ENCODE measurements at regions not wholly inside any gene's neighbourhood (a gene's known extent, or its start where the extent isn't known, plus 50 kb on each side); places are given as distances from the start of the nearest gene placed in this dataset.

DNA sequence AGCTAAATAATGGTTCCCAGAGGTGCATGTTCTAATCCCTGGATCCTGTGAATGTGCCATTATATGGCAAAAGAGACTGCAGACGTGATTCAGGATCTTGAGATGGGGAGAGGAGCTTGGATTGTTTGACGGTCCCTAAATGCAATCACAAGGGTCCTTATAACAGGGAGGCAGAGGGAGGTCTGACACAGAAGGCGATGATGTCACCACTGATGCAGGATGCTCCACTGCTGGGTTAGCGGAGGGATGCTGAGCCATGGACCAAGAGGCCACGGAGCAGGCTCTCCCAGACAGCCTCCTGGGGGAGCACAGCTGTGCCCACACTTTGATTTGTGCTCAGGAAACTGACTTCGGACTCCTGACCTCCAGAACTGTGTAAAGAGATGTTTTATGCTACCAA lies 156.2 kb downstream of the UXS1 start:
- intact Hi-C loops (cut with micrococcal nuclease) (no loop called here), in situ Hi-C loops (cut with MboI) (no loop called here)
- no peak overlapping the region for H2AFZ ChIP-seq (ENCODE audit: low read depth, low read length)
- 0% methylated on average over 6 of the region's 6 CpGs for WGBS (ENCODE audit: insufficient coverage, low coverage, missing lambda C conversion rate)
- H3K4me3 ChIP-seq, result no peak overlapping the region
- H3K4me2 ChIP-seq (ENCODE audit: insufficient read depth, low read length), result no peak overlapping the region
- no peak for FAIRE-seq
- no peaks in the 10 kb centered on the region for H4K20me1 ChIP-seq (replicated peaks; ENCODE audit: control insufficient read depth, insufficient read depth, low read length)
- no peaks in the 10 kb centered on the region for H3K79me2 ChIP-seq (ENCODE audit: control insufficient read depth, insufficient read depth, low read length)
- BruUV-seq (replicated peaks), result no TSS peak
- H3K4me1 ChIP-seq (replicated peaks in 1 of 2; ENCODE audit: control insufficient read depth in 2 of 2, insufficient read depth in 2 of 2, low read length in 2 of 2), result no peaks in the 10 kb centered on the region
- H3K36me3 ChIP-seq (ENCODE audit: control insufficient read depth, insufficient read depth, low read length), result no peaks in the 10 kb centered on the region
- H3K9me1 ChIP-seq (ENCODE audit: control insufficient read depth, insufficient read depth, low read length), result no peaks in the 10 kb centered on the region
- no peak overlapping the region for H3K27ac ChIP-seq (ENCODE audit: extremely low read depth, low read depth, low read length)
- no peak overlapping the region for H3K9ac ChIP-seq (ENCODE audit: insufficient read depth in 1 of 2, low read depth in 2 of 2, low read length in 2 of 2)
- no peak for ATAC-seq
- POLR2A ChIA-PET, result no interaction called here
- H3K27me3 ChIP-seq (ENCODE audit: control insufficient read depth in 2 of 2, insufficient read depth in 2 of 2, low read length in 2 of 2), result peaks cover 0 to 22% of the 10 kb centered on the region in 2 experiments; a peak in 4 of 5 replicates
- no peak for DNase-seq (ENCODE audit: extremely low read depth in 1 of 4, low spot score in 3 of 4)
- CTCF ChIA-PET (ENCODE audit: low intra/inter-chr PET ratio), result no interaction called here
- no peaks in the 10 kb centered on the region for H3K9me3 ChIP-seq (replicated peaks; ENCODE audit: control insufficient read depth, insufficient read depth, low read depth, low read length)
- TF ChIP-seq SRSF7 (optimal IDR thresholded peaks at IDR 0.05; ENCODE audit: low read depth, low read length), result no peak
- no peak for TF ChIP-seq TOE1 (IDR thresholded peaks at IDR 0.05; ENCODE audit: borderline replicate concordance)
- TF ChIP-seq TOE1 (CRISPR knock-in tag; IDR thresholded peaks at IDR 0.05; ENCODE audit: borderline replicate concordance, low read depth), result no peak
- TF ChIP-seq BRF1 (IDR thresholded peaks at IDR 0.05; ENCODE audit: borderline replicate concordance, extremely low read depth, insufficient read length), result no peak
- TF ChIP-seq SMAD1 (IDR thresholded peaks at IDR 0.05; ENCODE audit: low read depth, low read length, partially characterized antibody), result no peak
- no peak for TF ChIP-seq RUNX1 (IDR thresholded peaks at IDR 0.05; ENCODE audit: low read depth)
- TF ChIP-seq, protein P1, sequence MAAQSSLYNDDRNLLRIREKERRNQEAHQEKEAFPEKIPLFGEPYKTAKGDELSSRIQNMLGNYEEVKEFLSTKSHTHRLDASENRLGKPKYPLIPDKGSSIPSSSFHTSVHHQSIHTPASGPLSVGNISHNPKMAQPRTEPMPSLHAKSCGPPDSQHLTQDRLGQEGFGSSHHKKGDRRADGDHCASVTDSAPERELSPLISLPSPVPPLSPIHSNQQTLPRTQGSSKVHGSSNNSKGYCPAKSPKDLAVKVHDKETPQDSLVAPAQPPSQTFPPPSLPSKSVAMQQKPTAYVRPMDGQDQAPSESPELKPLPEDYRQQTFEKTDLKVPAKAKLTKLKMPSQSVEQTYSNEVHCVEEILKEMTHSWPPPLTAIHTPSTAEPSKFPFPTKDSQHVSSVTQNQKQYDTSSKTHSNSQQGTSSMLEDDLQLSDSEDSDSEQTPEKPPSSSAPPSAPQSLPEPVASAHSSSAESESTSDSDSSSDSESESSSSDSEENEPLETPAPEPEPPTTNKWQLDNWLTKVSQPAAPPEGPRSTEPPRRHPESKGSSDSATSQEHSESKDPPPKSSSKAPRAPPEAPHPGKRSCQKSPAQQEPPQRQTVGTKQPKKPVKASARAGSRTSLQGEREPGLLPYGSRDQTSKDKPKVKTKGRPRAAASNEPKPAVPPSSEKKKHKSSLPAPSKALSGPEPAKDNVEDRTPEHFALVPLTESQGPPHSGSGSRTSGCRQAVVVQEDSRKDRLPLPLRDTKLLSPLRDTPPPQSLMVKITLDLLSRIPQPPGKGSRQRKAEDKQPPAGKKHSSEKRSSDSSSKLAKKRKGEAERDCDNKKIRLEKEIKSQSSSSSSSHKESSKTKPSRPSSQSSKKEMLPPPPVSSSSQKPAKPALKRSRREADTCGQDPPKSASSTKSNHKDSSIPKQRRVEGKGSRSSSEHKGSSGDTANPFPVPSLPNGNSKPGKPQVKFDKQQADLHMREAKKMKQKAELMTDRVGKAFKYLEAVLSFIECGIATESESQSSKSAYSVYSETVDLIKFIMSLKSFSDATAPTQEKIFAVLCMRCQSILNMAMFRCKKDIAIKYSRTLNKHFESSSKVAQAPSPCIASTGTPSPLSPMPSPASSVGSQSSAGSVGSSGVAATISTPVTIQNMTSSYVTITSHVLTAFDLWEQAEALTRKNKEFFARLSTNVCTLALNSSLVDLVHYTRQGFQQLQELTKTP (IDR thresholded peaks at IDR 0.05; ENCODE audit: low read depth in 1 of 2, partially characterized antibody in 2 of 2), result no peak
- no peak for TF ChIP-seq ZNF431 (CRISPR knock-in tag; IDR thresholded peaks at IDR 0.05)
- TF ChIP-seq, protein P2, sequence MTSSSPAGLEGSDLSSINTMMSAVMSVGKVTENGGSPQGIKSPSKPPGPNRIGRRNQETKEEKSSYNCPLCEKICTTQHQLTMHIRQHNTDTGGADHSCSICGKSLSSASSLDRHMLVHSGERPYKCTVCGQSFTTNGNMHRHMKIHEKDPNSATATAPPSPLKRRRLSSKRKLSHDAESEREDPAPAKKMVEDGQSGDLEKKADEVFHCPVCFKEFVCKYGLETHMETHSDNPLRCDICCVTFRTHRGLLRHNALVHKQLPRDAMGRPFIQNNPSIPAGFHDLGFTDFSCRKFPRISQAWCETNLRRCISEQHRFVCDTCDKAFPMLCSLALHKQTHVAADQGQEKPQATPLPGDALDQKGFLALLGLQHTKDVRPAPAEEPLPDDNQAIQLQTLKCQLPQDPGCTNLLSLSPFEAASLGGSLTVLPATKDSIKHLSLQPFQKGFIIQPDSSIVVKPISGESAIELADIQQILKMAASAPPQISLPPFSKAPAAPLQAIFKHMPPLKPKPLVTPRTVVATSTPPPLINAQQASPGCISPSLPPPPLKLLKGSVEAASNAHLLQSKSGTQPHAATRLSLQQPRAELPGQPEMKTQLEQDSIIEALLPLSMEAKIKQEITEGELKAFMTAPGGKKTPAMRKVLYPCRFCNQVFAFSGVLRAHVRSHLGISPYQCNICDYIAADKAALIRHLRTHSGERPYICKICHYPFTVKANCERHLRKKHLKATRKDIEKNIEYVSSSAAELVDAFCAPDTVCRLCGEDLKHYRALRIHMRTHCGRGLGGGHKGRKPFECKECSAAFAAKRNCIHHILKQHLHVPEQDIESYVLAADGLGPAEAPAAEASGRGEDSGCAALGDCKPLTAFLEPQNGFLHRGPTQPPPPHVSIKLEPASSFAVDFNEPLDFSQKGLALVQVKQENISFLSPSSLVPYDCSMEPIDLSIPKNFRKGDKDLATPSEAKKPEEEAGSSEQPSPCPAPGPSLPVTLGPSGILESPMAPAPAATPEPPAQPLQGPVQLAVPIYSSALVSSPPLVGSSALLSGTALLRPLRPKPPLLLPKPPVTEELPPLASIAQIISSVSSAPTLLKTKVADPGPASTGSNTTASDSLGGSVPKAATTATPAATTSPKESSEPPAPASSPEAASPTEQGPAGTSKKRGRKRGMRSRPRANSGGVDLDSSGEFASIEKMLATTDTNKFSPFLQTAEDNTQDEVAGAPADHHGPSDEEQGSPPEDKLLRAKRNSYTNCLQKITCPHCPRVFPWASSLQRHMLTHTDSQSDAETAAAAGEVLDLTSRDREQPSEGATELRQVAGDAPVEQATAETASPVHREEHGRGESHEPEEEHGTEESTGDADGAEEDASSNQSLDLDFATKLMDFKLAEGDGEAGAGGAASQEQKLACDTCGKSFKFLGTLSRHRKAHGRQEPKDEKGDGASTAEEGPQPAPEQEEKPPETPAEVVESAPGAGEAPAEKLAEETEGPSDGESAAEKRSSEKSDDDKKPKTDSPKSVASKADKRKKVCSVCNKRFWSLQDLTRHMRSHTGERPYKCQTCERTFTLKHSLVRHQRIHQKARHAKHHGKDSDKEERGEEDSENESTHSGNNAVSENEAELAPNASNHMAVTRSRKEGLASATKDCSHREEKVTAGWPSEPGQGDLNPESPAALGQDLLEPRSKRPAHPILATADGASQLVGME (CRISPR knock-in tag; IDR thresholded peaks at IDR 0.05), result no peak
- TF ChIP-seq, protein P3, sequence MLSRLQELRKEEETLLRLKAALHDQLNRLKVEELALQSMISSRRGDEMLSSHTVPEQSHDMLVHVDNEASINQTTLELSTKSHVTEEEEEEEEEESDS (CRISPR knock-in tag; IDR thresholded peaks at IDR 0.05), result no peak
- TF ChIP-seq CCNT2 (IDR thresholded peaks at IDR 0.05; ENCODE audit: borderline replicate concordance, extremely low read depth, insufficient read length, low read depth, low read length), result no peak
- TF ChIP-seq ZNF12 (CRISPR knock-in tag; IDR thresholded peaks at IDR 0.05), result no peak
- no peak for TF ChIP-seq NEUROD1 (IDR thresholded peaks at IDR 0.05; ENCODE audit: borderline replicate concordance, low read depth, low read length, partially characterized antibody)
- no peak for TF ChIP-seq SMAD3 (CRISPR knock-in tag; conservative IDR thresholded peaks at IDR 0.05)
